GM18870 (cell line): ENCODE measurements at regions not wholly inside any gene's neighbourhood (a gene's known extent, or its start where the extent isn't known, plus 50 kb on each side); places are given as distances from the start of the nearest gene placed in this dataset.

ENCODE experiments used
- ATAC-seq: cut with Tn5 transposase; IDR thresholded peaks from one replicate; pipeline ENCODE4 v1.9.1; 2021; ENCODE audit warnings: moderate library complexity; ENCODE audit not compliant: unreplicated experiment

DNA sequence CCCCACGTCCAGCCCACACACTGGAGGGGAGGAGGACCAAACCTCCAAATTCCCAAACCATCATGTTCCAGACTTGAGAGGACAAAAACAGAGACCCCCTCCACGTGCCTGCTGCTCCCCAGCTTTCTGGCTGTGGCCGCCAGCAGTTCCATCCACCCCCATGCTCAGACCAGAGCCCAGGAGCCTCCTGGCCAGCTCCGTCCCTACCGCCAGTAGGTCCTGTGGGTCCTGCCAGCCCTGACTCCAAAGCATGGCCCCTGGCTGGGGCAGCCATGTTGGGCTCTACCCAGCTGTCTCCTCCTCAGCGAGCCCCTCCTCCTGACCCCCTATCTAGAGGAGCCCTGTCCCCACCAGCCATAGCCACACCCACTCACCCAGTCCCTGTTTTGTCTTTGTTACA, 227.3 kb upstream of the RTL1 start:
- ATAC-seq = no peak

DNA sequence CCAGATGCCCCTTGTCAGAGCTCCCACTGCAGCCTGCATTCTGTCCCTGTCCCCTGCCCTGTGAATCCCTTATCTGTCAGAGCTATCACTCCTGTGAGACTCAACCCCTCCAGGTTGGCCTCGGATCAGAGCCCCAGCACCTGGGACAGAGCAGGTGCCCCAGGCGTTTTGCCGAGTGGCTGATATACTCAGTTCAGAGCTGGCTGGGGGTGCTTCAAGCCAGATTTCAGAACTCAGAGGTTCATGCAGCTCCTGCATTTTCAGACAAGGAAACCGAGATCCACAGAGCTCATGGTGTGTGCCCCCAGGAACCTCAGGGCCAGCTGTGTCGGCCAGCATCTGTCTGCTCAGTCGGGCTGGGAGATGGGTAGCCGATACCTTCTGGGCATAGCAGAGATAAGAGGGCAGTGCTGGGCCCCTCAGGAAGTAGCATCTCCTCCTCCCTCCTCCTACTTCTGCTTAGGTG, 228.0 kb upstream of the RTL1 start:
- ATAC-seq = no peak

DNA sequence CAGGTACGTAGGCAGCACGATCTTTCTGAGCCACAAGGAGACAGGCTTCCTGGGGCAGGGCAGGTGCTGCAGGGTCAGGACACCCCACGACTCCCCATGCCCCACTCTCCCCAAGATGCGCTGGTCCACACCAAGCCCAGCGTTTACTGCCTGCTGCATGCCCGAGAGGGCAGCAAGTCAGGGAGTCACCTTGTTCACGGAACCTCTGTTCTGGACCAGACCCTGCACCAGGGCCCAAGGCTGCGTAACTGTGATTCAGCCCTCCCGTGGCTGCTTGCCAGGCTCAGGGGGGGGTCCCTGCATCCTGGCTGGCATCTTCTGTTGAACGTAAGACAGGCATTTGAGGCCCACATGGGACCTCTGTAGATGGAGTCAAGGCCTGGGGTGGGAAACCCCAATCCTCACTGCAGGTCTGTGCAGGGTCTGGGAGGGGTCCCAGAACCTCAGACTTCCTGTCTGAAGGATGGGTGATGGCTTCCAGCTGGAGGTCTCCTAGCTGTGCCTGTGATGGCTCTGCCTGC, 228.6 kb upstream of the RTL1 start:
- ATAC-seq = no peak

DNA sequence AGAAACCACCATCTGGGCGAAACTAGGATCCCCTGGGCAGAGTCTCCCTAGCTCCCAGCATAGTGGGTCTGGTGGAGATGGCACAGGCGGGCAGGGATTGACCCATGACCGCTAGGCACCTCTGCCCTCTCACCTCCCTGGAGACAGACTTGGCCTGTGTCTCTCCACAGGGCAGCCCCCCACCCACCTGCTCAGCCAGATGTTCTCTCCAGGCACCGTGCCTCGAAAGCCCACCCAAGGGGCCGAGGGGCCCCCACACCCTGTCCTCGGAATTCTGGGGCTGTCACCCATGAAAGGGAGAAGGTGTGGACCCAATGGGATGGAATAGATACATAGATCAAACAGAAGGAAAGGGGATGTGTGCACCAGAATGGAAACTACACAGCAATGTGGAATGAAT, 229.1 kb upstream of the RTL1 start:
- ATAC-seq = no peak

DNA sequence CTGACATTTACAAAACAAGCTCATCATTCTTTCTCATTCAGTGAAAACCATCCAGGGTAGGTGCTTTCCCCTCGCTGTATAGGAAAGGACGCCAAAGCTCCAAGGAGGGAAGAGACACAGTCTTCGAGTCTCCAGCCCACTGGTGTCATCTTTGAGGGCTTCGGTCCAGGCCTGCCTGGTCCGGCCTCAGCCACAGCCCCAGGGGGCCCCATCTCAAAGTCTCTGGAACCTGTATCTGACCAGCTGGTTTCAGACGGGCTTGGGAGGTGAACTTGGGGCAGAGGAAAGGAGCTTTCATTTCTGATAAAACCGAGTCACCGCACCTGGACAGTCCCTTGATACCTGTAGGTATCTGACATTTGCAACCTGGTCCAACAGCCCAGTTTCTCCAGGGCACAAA, 229.5 kb upstream of the RTL1 start:
- ATAC-seq = no peak

DNA sequence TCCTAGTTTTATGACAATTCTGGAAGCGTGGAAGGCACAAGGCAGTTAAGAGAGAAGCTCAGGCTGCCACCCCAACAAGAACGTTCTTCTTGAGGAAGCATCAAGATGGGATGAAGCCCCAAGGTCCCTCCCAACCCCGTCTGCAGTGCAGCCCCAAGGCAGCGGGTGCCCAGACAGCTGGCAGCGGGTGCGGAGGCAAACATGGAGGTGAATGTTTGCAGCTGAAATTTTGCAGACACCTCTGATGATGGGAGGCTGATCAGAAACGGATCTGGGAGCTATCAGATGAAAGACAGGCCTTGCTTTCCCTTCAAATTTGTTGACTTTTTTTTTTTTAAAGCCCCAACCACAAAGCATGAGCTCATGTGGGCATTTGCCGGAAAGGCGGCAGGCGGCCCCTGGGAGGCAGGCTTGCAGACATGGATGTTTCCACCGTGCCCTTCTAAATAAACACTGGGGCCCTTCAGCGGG, 230.7 kb upstream of the RTL1 start:
- ATAC-seq = no peak

DNA sequence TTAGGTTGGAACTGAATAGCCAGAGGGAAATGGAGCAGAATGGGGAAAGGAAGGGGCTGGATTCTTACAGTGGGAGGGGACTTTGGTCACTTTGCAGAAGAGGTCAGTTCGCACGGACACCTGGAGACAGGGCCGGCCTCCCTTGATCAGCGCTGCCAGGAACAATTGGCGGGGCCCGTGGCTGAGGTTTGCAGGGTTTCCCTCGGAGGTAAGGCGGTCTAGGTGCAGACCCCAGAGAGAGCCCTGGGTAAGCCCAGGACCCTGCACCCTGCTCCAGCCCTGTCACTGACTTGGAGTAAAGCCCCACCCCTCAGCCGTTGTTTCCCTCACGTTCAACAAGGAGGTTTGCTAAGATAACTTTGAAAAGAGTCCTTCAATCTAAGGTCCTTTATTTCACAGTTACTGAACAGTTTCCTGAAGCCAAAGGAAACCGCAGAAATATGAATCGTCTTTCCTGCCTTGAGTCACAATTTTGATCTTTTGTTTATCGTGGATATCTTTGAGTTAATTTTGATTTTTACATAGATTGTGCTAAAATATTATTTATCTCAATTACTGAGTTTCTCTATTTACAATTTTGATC, 231.4 kb upstream of the RTL1 start:
- ATAC-seq = no peak

DNA sequence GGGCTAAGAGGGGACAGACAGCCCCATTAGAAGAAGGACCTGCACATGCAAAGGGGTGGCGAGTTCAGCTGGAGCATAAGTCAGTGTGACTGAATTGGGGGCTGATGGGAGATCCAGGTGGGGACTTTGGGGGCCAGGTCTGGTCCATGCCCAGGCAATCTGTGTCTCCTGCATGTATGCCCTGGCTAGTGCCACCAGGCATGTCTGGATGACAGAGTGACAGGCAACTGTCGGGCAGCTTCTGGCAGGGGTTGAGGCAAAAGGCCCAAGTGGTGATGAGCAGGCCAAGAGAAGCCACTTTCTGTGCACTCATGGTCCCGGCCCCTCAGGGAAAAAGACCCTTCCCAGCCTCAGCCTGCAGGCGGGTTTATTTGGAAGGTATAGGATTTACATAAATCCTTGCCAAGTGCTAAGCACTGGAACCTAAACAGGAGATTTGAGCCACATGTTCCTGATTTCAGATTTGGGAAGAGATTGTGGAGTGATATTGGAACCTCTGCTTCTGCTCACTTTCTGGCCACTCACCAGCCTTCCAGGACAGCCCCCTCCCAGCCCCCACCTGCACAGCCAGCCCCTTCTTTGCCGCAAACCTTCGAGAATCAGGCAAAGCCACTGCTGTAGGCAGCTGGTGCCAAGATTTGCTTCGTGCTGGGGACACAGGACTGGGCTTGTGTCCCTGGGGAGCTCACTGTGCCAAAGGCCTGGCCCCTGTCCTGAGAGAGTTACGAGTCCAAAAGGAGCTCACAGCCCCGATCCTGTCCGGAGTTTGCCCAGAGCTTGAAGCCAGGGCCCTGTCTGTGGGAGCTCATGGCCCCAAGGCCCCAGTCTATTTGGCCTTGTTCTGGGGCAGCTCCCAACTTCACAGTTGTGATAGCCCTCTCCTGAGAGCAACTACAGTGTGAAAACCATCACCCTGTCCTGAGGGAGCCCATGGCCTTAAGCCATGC, 232.5 kb upstream of the RTL1 start:
- ATAC-seq = no peak

DNA sequence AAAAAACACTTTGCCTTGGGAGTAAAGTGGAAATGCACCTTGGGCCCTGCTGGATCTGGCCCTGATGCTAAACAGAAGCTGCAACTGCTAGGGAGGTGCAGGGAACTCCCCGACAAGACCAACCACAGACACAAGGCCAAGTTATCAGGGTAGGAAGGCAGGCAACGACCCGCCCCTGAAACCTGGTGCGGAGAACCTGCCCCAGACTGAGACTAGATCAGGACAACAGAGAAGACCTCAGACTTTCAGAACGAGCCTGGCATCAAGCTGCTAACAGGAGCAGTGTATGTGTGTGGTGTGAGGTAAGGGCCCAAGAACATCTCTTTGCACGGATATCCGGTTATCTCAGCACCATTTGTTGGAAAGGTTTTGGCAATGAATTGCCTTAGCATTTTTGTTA, 233.7 kb upstream of the RTL1 start:
- ATAC-seq = no peak

DNA sequence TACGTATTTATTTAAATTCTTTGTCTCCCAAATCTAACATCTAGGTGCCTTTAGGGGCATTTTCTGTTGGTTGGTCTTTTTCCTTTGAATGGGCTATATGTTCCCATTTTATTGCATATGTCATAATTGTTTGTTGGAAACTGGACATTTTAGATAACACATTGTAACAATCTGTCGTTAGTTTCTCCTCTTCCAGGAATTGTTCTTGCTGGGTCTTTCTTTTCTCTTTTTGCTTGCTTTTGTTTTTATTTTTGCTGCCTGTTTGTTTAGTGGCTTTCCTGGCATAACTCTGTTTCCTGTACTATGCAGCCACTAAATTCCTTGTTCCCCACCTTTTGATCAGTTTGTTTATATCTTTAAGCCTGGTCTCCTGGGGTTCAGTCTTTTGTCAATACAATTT, 244.3 kb upstream of the RTL1 start:
- no peak for ATAC-seq

DNA sequence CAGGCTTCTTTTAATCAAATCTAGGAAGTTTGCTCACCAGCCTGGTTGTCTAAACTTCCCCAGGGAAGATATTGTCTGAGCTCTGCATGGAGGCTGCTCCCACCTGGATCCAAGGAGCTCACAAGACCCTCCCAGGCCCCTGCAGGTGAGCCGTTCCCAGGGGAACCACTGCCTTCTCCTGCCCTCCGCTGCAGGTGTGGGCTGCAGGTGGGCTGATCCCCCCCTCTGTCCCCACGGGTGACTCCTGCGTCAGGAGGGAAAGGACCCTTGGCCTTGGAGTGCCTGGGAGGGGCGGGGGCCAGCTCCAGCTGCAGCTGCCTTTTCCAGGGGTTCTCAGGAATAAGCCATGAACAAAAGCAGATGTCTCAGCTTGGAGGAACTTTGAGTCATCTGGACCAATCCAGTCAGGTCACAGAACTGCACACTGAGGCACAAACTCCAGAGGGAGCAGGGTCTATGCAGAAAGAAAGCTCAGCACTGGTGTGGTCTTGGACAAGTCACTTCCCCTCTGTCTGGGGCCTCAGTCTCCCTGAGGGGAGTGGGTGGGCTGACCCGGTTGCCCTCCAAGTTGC, 246.6 kb upstream of the RTL1 start:
- no peak for ATAC-seq

DNA sequence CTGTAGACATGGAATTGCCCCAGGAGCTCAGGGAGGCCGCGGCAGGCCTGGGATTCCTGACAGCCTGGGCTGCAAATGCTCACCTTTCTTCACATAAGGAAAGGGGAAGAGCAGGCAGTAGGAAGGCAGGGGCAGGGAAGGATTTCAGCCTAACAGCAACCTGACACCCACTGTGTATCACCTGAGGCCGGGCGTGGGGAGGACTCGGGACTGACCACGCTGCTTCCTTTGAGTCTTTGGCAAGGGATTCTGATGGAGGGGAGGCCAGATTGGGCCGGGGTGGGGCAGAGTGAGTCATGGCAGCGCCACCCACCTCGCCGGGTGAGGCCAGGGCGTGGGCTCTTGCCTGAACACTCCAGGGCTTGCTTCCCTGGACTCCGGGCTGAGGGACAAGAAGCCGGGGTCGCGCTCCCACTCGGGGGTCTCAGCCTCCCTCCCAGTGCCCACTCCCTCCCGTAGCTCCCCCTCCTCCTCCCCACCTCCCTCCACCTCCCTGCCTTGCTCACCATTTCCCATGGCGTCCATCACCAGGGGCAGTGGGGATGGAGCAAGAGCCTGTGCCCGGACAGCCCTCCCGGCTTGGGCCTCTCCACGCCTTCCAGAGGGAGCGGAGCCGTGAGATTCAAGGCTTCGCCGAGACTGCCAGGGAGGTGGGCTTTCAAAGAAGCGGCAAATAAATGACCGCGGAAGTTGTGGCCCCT, 247.9 kb upstream of the RTL1 start:
- ATAC-seq = no peak

DNA sequence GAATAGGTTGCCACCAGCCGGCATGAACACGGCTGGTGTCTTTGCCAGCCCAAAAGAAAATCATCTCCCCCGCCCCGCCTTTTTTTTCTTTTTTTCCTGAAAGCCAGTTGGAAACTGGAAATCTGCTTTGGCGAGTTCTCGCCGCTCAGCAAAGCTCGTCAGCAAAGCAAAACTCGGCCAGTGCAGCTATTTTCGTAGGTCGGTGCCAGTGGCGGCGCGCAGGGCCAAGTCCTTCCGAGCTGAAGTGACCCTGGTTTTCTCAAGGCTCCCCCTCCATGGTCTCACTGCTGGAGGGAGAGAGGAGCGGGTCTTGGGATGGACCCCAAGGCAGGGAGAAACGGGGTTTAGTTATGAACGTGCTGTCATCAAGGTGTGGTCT, 248.4 kb upstream of the RTL1 start:
- ATAC-seq = no peak

DNA sequence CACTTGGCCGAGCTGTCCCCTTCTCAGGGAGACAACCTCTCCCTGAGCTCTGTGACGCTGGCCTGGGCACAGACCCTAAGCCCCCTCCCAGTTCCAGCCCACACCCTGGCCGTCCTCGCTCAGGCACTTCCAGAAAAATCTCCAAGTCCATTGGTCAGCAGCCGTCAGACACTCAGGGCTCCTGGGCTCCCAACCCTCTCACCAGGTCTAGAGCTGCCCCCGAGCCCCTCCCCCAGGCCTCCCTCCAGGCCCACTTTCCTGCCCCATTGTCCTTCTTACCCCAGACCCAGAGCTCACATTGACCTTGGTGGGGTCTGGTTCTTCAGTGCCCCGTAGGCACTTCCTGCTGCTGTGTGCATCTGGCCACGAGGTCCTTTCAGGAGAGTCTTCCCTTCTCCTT, 249.3 kb upstream of the RTL1 start:
- ATAC-seq = no peak

DNA sequence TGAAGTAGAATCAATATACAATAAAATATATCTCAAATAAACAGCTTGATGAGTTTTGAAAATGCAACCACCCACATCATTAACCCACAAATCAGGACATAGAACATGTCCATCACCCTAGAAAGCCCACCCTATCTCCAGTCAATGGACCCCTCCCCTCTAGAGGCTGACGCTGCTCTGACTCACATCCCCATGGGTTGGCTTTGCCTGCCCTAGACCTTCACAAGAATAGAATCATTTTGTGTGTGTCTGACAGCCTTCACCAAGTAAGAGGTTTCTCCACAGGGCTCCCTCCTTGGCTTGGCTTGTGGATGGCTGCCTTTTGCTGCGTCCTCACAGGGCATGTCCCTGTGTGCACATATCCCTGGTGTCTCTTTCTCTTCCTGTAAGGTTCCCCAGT, 250.2 kb upstream of the RTL1 start:
- ATAC-seq = no peak

DNA sequence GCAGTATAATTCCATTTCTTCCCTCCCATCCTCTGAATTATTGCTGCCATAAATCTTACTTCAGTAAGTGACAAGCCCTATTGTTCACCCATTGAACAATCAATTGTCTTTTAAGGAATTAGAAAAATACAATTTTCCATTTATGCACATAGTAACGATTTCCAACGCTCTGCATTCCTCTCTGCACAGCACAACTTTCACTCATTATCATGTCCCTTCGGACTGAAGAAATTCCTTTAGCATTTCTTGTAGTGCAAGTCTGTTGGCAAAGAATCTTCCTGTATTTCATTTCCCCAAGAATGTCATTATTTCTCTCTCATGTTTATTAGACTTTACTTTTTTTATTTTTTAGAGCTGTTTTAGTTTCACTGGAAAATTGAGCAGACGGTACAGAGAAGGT, 252.1 kb upstream of the RTL1 start:
- no peak for ATAC-seq

DNA sequence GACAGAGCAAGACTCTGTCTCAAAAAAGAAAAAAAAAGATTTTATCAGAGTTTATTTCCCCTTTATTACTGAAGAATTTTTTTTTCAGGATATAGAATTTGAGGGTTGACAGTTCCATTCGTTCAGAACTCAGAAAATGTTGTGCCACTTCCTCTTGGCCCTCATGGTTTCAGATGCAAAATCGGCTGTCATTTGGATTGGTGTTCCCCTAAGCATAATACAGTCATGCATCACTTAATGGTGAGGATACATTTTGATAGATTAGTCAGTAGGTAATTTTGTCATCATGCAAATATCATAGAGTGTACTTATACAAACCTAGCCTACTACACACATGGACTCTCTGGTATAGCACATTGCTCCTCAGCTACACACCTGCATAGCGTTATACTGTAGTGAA, 263.9 kb upstream of the RTL1 start:
- no peak for ATAC-seq

DNA sequence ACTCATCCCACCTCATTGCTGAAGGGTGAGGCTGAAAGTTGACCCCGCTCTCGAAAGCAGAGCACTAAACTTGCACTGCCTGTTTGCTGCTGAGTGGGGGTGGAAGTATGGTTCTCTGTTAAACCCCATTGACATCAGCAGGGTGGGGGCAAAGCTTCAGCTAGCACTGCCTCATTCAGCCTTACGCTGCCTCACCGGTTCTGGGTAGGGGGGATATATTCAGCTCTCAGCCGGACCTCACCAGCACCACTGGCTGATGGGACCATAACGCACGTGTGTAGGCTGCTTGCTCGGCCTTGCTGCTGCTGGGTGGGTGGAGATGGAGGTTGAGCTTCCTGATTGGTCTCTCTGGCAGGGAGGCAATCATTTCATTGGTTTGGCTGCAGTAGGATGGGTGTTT, 265.7 kb upstream of the RTL1 start:
- ATAC-seq = no peak

DNA sequence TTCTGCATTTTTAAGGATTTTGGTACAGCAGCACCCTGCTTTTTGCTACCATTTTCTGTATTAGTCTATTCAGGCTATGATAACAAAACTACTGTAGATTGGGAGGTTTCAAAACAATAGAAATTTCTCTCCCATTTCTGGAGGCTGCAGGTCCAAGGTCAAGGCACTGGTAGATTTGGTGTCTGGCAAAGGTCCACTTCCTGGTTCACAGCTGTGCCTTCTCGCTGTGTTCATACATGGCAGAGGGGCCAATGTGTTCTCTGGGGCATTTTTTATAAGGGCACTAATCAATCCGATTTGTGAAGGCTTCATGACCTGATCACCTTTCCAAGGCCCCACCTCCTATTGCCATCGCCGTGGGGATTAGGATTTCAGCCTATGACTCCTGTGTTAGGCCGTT, 268.1 kb upstream of the RTL1 start:
- no peak for ATAC-seq

DNA sequence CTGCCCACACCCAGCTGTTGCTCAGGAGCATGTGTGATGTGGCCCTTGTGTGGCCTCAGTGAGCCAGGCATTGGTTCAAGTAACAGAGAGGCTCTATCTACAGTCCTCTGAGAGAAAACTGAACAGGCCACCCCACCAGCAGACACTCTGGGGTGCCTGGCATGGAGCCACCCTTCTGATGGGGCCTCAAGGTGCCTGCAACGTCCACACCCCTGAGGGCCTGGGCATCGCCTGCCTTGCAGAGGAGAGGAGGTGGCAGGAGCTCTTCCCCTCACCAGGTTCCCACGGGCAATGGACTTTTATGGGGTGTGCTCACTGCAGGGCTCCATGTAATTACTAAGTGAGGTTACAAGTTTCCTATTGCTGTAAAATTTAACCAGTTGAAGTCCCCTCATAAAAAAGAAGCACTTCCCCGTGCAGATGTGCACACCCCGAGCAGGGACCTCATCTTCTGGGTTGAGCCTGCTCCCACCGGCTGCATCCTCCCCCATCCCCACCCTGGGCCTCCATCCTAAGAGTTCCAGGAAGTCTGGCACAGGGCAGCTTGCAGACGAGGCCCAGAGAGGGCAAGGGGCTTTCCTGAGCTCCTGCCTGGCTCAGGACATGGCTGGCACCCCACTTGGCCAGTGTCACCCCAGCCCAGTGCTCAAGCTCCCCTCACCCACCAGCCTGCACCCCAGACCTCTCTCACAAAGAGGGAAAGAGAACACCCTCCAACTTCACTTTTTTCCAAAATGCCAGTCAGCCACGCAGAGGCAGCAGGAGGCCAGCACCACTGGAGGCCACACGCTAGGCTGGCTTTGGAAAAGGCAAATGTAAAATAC, 270.4 kb upstream of the RTL1 start:
- no peak for ATAC-seq

DNA sequence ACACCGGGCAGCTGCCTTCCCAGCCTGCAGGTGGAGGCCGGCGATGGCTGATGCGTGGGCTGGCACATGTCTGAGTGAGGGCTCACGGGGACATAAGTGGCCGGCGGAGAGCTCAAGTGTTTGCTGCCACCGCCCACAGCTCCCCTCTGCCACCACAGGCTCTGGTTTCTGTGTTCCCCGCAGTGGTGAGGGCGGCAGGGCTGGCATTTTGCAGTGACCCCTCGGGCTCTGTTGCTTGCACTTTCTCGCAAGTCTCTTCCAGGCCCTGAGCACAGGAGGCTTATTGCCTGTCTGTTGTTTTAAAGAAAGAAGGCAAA, 271.0 kb upstream of the RTL1 start:
- ATAC-seq = no peak
